ENCODE measurements at regions not wholly inside any gene's neighbourhood (a gene's known extent, or its start where the extent isn't known, plus 50 kb on each side); places are given as distances from the start of the nearest gene placed in this dataset.

- H3K4me3 ChIP-seq: no peak overlapping the region
- H3K4me1 ChIP-seq: no peaks in the 10 kb centered on the region
- intact Hi-C loops (cut with DNase I; ENCODE audit: low total_unique reads): no loop called here
- H3K27ac ChIP-seq: no peak overlapping the region
- no peak for DNase-seq (ENCODE audit: low spot score in 2 of 2)
- TF ChIP-seq CTCF (IDR thresholded peaks at IDR 0.05) (no peak), POLR2AphosphoS5 (IDR thresholded peaks at IDR 0.05) (no peak), POLR2A (IDR thresholded peaks at IDR 0.05) (no peak)
- no peaks in the 10 kb centered on the region for H3K27me3 ChIP-seq
- H3K9me3 ChIP-seq: no peaks in the 10 kb centered on the region
- no peaks in the 10 kb centered on the region for H3K36me3 ChIP-seq
Measured at GRCh38 chr11:29119707-29120618, 896.9 kb downstream of the KCNA4 start.

DNA sequence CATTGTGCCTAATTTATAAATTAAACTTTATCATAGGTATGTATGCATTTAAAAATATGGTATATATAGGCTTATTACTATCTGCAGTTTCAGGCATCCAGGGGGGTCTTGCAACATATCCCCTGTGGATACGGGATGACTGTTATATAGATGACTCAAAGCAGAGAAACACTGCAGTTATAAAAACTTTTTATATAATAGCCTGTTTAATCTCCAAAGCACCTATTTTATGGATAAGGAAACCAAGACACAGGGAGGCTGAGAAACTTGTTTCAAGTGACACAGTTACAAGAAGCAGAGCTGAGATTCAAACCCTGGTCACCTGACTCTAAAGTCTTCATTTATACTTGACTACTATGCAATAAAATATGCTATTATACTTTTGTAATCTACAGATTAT lies 897.7 kb downstream of the KCNA4 start:
- no peak for DNase-seq (ENCODE audit: low spot score in 2 of 2)
- intact Hi-C loops (cut with DNase I; ENCODE audit: low total_unique reads): no loop called here
- Histone ChIP-seq H3K27ac (no peak overlapping the region), H3K27me3 (no peaks in the 10 kb centered on the region), H3K36me3 (no peaks in the 10 kb centered on the region), H3K9me3 (no peaks in the 10 kb centered on the region), H3K4me1 (no peaks in the 10 kb centered on the region), H3K4me3 (no peak overlapping the region)
- no peak for TF ChIP-seq CTCF (IDR thresholded peaks at IDR 0.05)
- TF ChIP-seq POLR2AphosphoS5 (IDR thresholded peaks at IDR 0.05): no peak
- TF ChIP-seq POLR2A (IDR thresholded peaks at IDR 0.05): no peak

DNA sequence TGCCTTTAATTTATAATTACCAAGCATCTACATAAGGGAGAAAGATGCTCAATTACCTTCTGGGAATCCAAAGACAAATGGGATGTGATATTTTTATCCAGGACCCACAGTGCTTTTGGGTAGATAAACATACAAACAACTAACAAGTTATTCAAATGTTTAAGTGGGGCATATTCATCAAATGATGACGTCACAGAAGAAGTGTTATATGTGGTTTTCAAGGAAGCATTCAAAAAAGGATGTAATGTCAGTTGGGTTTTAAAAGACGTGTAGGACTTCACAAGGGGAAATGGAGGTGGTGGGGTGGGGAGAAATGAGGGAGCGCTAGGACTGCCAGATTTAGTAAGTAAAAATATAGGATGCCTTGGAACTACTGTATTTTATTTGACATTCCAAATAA lies 915.9 kb downstream of the KCNA4 start:
- no peak for TF ChIP-seq POLR2A (IDR thresholded peaks at IDR 0.05)
- TF ChIP-seq POLR2AphosphoS5 (IDR thresholded peaks at IDR 0.05): no peak
- TF ChIP-seq CTCF (IDR thresholded peaks at IDR 0.05): no peak
- Histone ChIP-seq H3K27me3 (no peaks in the 10 kb centered on the region), H3K27ac (no peak overlapping the region), H3K4me1 (no peaks in the 10 kb centered on the region), H3K9me3 (peaks cover 0 to 9% of the 10 kb centered on the region in 2 donors), H3K4me3 (no peak overlapping the region), H3K36me3 (no peaks in the 10 kb centered on the region)
- DNase-seq (ENCODE audit: low spot score in 2 of 2): no peak
- intact Hi-C loops (cut with DNase I; ENCODE audit: low total_unique reads): no loop called here

DNA sequence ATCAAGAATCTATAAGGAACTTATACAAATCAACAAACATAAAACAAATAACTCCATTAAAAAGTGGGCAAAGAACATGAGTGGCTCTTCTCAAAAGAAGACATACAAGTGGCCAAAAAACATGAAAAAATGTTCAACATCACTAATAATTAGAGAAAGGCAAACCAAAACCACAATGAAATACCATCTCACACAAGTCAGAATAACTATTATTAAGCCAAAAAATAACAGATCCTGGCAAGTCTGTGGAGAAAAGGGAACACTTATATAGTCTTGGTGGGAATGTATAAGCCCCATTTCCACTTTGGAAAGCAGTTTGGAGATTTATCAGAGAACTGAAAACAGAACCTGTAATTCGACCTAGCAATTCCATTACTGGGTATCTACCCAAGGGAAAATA lies 921.0 kb downstream of the KCNA4 start:
- TF ChIP-seq CTCF (IDR thresholded peaks at IDR 0.05) (no peak), POLR2A (IDR thresholded peaks at IDR 0.05) (no peak), POLR2AphosphoS5 (IDR thresholded peaks at IDR 0.05) (no peak)
- H3K9me3 ChIP-seq: no peaks in the 10 kb centered on the region
- intact Hi-C loops (cut with DNase I; ENCODE audit: low total_unique reads): no loop called here

DNA sequence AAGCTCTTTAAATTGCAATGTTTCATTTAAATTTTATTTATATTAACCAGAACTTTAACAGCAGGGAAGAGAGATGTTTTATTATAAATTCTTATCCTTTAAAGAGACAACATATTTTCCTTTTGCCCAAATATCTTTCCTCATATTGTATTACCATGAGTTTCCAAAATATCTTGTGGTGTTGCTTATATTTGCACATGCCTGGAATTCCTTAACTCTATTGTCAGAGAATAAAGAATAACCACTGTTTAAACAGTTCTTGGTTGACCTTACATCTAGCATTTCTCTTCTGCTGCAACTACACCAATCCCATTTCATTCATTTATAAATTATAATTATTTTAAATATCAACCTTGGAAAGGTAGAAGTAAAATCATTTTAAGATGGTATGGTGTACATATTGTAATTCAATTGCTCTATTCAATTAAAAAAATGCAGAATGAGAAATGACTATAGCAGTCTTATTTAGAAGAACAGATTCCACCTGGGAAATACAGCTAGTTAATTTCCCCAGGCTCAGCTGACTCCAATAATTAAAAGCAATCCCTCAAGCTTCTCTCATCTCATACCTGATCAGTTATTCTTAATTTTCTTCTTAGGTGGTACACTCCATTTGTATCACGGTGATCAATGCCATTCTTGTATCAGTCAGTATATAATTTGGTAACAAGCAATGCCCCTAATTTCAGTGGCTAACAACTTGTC lies 923.3 kb downstream of the KCNA4 start:
- TF ChIP-seq CTCF (IDR thresholded peaks at IDR 0.05) (no peak), POLR2AphosphoS5 (IDR thresholded peaks at IDR 0.05) (no peak)
- Histone ChIP-seq H3K36me3 (no peaks in the 10 kb centered on the region), H3K9me3 (no peaks in the 10 kb centered on the region), H3K27ac (no peak overlapping the region), H3K27me3 (no peaks in the 10 kb centered on the region), H3K4me1 (no peaks in the 10 kb centered on the region), H3K4me3 (no peak overlapping the region)
- intact Hi-C loops (cut with DNase I; ENCODE audit: low total_unique reads): no loop called here
- DNase-seq (ENCODE audit: low spot score in 2 of 2): no peak

More for the DNA sequence above, 921.0 kb downstream of the KCNA4 start:
- Histone ChIP-seq H3K4me1 (no peaks in the 10 kb centered on the region), H3K4me3 (no peak overlapping the region), H3K27me3 (no peaks in the 10 kb centered on the region), H3K27ac (no peak overlapping the region), H3K36me3 (no peaks in the 10 kb centered on the region)
- DNase-seq (ENCODE audit: low spot score in 2 of 2): no peak

All from breast epithelium (tissue), 4 donors.